NCI-H446 (cell line): ENCODE measurements at regions not wholly inside any gene's neighbourhood (a gene's known extent, or its start where the extent isn't known, plus 50 kb on each side); places are given as distances from the start of the nearest gene placed in this dataset.
"Not testable (repeated sequence)": the region's sequence is repeated elsewhere in the genome, so short reads cannot be mapped to it uniquely, and the experiment has no call there.

Source experiments
- DNase-seq, 2 experiments: peaks; one replicate each; lab custom pipeline; 2025; lab: John Stamatoyannopoulos, UW

DNA sequence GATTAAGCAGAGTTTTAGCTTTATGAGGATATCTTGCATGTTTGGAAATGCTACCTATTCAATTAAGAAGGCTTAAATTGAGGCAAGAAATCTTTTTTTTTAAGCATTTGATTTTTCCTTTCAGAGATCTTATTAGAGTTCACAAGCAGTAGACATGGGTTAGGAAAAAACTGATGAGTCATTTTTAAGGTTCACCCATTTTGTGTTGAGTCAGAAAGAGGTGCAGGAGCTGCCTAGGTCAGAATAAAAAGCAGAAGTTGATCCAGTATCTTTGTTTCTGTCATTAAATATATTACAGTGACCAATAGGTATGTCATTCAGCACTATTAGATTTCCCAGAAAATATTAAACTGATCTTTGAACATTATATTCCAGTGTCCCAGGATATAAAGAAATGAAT lies 306.8 kb downstream of the LMBRD1 start:
- DNase-seq = no peak

- peak in 1 of 2 experiments; percentile 30 for DNase-seq
Observed at GRCh38 chr6:69487688-69488087, 309.1 kb downstream of the LMBRD1 start.

- DNase-seq = no peak
Observed at GRCh38 chr6:69466979-69467570, 329.7 kb downstream of the LMBRD1 start.

DNA sequence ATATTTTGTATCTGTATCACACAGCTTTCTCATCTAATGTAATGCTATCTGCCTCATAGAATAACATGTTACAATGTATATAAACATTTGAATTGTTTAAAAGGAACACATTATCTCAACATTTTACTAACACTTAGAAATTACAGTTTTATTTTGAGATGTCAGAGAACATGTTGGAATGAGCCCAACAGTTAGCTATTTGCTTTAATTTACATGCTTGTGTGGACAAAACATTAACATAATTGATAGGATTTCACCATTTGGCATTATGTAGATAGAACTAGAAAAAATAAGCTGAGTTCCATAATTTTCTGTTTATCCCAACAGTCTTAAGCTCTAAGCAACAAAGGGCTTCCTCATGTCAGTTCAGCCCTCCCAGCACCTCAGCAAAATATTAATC lies 330.9 kb downstream of the LMBRD1 start:
- DNase-seq = no peak

GRCh38 chr6:69456086-69456485 lies 340.7 kb downstream of the LMBRD1 start:
- peak in 1 of 2 experiments; percentile 42 for DNase-seq

- DNase-seq = not testable (repeated sequence)
Observed at GRCh38 chr6:69454619-69455018, 342.2 kb downstream of the LMBRD1 start.

DNA sequence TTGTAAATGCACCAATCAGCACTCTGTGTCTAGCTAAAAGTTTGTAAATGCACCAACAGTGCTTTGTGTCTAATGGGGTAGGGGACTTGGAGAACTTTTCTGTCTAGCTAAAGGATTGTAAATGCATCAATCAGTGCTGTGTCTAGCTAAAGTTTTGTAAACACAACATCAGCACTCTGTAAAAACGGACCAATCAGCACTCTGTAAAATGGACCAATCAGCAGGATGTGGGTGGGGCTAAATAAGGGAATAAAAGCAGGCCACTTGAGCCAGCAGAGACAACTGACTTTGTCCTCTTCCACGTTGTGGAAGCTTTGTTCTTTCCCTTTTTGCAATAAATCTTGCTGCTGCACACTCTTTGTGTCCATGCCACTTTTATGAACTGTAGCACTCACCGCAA lies 346.3 kb downstream of the LMBRD1 start:
- not testable (repeated sequence) for DNase-seq

GRCh38 chr6:69449887-69450286 lies 346.9 kb downstream of the LMBRD1 start:
- peak; percentile 52 to 90 for DNase-seq
